SKM-1 (cell line): ENCODE measurements at regions not wholly inside any gene's neighbourhood (a gene's known extent, or its start where the extent isn't known, plus 50 kb on each side); places are given as distances from the start of the nearest gene placed in this dataset.

ENCODE experiments used
- DNase-seq: peaks from one replicate; lab custom pipeline; 2025; ENCODE audit not compliant: unreplicated experiment; lab: John Stamatoyannopoulos, UW

DNA sequence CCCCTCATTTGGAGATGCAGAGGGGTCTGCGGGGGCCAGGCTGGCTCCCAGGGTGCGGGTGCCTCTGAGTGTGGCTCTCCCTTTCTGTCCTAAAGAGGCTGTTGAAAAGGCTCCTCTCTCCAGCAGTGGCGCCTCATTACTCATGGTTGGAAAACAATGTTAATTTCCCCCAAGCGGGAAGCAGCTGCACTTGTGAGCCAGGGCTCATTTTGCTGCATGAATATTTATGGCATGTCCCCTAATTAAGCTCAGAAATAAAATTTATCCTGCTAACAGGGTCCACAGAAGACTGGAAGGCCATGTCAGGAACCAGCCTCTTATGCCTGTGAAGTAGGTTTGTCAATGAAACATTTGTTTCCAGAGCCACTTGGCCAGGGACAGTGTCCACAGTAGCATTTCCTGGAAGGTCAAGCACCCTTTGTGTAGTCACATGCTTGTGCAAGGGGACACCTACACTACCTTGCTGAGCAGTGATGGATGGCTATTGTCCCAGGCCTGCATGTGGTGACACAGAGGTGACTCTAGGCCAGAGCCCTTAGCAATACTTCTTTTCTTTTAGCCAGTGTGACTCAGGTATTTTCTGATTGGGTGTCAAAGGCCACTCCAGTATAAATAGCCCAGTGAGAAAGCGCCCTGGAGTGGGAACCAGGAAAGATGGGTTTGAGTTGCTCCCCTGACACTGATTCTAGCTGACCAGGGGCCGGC, 259.0 kb downstream of the FOXD2 start:
- DNase-seq = no peak

DNA sequence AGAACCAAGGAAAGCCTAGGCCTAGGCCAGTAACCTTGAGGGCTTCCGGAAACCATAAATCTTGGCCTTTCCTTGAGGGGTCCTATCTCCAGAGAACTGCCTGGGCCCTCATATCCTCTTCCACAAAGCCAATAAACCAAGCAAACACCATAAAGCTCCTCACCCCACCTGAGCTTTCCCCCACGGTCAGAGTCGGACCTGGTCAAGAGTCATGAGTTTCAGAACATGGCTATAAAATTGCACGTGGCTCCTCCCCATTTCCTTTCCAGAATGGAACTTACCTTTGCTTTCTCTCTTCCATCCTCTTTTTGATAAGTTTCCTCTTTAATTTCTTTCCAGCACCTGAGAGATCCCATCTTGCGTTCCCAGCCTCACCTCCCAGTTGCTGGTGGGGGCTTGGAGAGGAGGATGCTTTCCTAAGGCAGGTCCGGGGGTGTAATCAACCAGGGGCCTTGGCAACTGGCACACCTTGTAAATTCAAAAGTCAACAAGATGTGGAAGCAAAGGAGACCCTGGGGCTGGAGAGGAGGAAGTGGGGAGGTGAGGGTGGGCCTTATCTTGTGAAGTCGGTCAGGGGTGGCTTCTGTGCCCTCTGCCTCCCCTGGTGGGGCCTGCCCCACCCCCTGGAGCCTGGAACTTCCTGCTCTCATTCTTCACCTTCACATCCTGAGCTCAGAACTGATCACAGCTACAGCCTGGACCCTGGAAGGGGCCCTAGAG, 259.9 kb downstream of the FOXD2 start:
- DNase-seq = no peak

DNA sequence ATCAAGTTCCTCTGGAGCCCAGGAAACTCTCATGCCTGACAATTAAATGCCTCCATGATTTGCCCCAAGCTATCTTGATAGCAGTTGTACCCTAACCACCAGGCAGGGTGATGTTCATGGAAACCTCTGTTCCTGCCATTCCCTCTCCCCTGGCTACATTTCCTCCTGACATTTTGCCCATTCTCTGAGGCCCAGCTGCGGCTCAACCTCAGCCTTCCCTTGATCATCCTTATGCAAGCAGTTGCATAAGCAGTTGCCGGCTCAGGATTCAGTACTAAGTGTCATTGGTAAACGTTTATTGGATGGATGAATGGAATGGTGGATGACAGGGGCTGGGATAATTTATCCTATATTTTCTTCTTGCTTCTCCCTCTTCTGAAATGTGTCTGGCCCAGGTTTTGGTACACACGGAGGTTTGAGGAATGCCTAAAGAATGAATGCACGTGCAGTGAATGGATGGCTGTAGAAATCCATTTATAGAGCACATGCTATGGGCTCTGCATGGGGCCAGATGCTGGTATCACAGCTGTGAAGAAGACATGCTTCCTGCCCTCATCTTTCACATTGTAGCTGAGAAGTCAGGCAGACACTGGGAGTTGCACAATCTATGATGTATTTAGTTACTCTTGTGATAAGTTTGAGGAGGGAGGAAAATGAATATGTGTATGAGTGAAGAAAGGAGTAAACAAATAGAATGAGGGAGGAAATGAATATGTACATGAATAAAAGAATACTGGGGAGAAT, 261.8 kb downstream of the FOXD2 start:
- DNase-seq = no peak

DNA sequence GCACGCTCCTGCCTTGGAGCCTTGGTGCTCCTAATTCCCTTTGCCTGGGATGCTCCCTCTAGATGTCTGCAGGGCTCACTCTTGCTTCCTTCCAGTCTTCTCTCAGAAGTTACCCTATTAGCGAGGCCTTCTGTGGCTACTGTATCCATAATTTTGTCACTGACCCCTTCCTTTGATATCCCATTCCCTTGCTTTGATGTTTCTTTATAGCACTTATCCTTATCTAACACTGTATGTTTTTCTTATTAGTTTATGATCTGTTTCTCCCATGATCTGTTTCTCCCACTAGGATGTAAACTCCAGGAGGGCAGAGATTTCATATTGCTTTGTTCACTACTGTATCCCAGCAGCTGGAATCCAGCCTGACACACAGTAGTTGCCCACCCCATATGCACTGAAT, 263.4 kb downstream of the FOXD2 start:
- DNase-seq = no peak

DNA sequence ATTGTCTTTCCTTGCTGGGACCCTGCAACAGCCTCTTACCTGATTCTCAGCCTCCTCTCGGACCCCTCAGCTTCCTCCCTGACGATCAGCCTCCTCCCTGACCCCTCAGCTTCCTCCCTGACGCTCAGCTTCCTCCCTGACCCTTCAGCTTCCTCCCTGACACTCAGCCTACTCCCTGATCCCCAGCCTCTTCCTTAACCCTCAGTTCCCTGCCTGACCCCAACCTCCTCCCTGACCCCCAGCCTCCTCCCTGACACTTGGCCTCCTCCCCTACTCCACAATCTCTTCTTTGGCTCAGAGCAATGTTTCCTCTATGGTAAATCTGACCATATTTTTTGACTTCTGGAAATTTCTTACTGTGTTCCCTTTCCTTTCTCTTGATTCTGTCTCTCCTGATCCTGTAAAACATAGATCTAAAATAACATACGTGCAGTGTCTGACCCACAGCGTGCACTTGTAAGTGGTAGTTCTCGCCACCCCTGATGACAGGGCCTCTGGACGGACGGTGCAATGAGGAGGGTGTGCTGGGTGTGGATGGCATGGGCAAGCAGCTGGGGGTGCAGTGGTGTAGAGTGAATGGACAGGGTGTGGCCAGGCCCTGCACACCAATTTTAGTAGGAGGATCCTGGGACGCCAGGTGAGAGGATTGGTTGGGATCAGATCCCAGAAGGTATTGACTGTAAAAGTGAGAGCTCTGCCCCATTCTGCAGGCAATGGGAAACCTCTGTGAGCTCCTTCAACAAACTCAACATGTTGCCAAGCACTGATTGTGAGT, 264.1 kb downstream of the FOXD2 start:
- no peak for DNase-seq

DNA sequence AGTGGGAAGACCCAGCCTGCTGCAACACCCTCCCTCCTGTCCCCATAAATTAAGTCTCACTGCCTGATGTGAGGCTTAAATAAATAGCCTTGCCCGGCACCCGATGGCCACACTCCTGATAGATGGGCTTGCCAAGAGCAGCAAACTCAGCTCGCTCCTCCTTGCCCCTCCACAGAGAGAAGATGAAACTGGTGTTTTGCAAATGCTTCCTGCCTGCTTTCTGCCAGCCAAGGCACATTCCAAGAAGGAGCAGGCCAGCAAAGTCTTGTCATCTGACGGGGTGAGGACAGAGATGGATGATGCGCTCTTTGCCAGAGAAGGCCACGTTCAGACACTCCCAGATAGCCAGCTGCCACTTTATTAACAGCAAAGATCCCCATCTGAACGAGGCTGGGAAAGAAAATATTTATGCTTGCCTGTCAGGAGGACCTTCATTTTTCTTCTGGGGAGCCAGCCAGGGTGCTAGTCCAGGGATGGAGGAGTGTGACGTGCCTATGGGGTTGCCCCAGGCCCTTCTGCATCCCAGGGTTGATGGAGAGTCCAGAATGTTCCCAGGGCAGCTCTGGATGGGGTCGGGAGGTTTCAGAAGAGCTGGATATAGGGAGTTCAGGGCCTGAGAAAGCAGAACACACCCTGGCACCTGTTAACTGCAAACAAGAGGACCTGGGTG, 265.4 kb downstream of the FOXD2 start:
- no peak for DNase-seq

DNA sequence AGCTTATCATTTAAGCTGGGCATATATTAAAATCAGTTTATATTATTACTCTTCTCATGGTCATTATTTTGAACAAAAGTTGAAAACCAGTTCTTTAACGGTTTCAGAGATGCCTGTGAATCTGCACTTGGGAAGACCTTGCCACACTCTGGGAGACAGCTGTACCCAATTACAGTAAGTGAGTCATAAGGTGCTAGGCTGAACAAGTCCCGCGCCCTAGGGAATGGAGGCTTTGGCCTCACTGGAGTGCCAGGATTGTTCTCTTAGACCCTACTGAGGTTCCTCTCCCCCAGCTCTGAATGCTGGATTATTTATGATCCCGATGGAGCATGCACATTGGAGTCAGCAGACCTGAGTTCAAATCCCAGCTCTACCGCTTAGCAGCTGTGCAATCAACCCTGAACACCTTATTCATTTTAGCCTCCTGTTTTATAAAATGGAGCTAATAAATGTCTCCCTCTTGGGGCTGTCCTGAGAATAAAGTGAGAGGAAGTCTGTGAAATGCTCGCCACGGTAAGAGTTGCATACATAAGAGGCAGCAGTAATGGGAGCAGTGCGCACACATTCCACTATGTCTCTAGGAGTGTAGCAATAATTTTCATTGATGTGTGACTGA, 266.2 kb downstream of the FOXD2 start:
- no peak for DNase-seq

DNA sequence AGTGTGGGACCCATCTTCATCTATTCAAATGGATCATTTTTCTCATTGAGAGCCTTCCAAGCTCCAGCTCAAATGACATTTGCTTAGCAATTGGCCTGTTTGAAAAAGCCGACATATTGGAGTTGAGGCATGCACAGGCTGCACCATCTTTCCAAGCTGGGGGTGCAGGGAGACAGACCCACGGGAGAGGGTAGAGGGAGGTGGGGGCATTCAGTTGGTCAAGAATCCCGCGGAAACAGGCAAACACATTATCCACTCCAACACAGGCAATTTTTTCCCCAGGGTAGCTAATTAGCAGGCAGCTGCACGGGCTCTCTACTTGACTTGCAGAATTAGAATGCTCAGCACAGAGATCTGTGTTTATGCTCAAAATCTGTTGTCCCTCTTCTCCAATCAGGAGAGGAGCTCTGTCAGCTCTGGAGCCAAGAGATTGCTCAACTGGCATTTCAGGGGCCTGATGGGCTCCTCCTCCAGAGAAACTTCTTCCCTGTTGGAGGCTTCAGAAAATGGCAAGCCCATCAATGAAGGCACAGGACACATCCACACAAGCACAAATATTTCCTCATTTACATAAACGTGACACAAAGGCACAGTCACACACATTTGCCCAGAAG, 267.8 kb downstream of the FOXD2 start:
- no peak for DNase-seq

DNA sequence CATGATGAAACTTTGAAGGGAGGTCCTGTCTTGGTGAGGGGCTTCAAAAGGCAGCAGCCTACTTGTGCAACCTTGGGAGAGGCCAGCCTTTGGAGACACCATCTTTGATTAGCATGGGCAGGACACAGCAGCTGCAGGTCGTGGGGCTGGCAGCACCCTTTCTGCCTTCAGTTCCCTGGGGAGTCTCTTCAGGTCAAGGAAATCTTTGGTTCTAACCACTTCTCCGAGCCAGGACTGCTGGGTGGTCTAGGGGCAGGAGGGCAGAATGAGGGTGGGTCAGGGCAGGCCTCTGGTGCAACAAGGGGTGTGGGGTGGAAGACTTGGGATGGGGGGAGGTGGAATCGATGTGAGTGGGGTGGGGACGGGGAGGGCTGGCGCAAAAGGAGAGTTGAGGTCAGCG, 269.7 kb downstream of the FOXD2 start:
- DNase-seq = no peak

DNA sequence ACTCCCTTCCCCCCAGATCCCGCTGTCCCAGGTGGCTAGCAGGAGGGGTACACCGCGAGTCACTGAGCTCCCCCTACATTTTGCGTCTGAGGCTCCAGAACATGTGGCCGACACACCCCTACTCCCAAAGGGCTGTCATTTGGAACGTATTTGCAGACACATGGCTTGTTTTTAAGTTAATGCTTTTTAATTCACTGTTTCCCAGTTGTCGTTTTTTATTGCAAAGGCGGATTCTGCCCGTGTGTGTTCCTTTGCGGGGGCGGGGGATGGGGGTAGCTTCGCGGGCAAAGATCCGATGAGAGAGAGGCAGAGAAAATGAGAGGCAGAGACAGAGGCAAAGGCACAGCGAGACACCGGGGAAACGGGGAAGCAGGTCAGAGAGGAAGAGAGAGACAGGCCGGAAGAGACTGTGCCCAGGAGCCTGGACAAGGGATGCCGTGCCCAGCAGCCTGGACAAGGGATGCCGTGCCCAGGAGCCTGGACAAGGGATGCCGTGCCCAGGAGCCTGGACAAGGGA, 270.2 kb downstream of the FOXD2 start:
- DNase-seq = no peak

DNA sequence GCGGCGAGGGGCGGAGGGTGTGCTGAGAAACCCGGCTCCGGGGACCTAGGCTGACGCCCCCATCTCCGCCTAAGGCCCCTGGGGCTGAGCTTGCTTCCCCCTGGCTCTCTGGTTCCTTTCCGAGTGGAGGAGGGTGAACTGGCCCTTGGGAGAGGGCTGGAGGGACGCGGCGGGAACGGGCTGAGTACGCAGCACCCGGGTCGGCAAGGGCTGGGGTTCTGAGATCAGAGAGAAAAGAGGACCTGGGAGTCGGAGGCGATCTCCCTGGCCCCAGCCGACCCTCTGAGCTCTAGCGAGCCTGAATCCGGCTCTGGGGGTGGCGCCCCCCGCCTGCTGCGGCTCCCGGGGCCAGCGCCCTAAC, 270.8 kb downstream of the FOXD2 start:
- no peak for DNase-seq

DNA sequence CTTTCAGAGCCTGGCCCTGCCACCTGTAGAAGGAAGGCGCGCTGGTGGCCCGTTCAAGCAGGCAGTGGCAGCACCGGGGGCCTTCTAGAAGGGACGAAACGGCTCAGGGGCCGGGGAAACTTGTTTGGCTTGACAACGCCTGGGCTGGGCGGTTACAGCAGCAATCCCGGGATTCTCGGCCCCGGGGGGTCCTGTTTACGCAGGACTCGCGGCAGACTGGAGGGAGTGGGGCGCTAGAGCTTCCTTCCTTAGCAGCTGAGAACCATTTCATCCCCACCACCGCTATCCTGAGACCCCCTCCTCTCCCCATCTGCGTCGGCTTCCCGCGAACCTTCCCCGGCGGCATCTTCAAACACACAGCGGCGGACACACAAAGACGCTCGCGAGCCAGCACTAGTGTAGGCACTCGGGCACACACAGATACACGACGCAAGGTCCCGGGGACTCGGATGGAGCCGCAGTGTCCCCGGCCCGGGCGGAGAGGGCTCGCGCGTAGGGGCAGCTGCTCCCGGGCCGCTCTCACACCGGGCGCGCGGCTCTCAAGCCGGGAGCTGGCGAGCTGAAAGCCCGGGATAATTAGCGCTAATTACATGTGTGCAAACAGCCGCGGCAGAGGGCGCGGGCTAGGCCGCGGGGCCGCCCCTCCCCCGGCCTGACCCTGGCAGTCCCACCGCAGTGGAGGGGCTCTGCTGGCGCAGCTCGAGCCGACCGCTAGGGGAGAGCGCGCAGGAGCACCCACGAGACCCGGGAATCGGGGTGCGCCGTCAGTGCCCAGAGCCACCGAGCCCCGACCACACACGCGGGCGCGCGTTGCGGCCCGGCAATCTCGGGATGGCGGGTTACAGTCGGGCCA, 271.4 kb downstream of the FOXD2 start:
- no peak for DNase-seq

DNA sequence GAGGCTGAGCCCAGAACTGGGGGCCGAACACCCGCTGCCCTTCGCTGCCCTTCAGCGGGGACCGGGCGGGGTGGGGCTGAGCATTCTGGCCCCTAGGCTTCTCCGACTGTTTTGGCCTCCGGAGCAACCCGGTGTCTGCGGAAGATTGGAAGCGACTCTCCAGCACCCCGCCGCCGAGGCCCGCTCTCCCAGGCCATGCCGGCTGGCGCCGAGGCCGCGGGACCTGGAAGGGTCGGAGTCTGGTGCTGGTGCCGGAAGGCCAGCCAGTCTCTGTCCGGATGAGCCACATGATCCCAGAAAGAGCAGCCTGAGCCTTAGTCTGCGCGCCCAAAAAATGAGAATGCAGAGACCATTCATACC, 272.0 kb downstream of the FOXD2 start:
- DNase-seq = no peak

DNA sequence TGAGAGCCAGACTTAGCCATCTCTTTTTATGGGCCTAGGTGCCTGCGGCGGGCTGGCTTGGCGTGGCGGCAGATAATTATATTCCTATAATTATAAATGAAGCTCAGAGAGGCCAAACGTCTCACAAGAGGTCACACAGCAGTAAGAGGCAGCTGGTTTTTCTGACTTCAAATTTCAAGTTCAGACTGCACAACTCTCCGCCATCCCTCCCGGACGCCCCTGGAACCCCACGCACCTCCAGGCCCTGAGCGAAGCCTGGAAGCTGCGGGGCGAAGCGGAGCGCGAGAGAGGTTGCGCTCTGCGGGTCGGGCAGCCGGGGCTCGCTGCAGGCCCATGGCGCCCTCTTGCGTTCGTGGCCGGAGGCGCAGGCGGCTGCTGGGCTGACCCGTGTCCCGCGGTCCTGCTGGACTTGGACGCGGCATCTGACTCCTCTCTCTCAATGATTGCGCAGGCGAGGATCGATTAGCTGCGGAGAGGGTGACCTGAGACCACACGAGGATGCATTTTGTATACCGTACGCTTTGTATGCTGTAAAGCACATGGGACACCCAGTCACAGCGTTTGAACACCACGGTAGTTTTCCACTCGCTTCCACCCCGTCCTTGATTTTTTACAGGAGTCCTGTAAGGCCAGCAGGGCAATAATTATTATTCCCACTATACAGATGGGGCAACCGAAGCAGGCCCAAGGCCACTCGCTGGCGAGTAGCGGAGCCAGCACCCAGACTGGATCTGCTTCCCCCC, 272.7 kb downstream of the FOXD2 start:
- no peak for DNase-seq
